Central memory CD8-positive, alpha-beta T cell (primary cell): ENCODE measurements at regions not wholly inside any gene's neighbourhood (a gene's known extent, or its start where the extent isn't known, plus 50 kb on each side); places are given as distances from the start of the nearest gene placed in this dataset.

Source experiments
- ATAC-seq: fragments of 150-1000 bp; cut with Tn5 transposase; replicated peaks from 2 replicates; pipeline ENCODE4 v1.10.0; 2022; ENCODE audit warnings: mild to moderate bottlenecking, moderate FRiP score, moderate number of reproducible peaks; ENCODE audit not compliant: poor library complexity, severe bottlenecking; ENCODE audit errors: extremely low read depth
- DNase-seq, 2 donors: peaks; one replicate each; pipeline ENCODE4 v3.0.0; 2021; ENCODE audit warnings: low spot score in 2 of 2
- H3K27ac Mint-ChIP-seq: one replicate; pipeline ENCODE4 v1.8.0; 2022; ENCODE audit warnings: low read depth, mild to moderate bottlenecking, moderate library complexity, mixed read lengths
- H3K27me3 Mint-ChIP-seq: one replicate; pipeline ENCODE4 v1.8.0; 2022; ENCODE audit warnings: mixed read lengths
- H3K36me3 Mint-ChIP-seq: one replicate; pipeline ENCODE4 v1.8.0; 2022; ENCODE audit warnings: mild to moderate bottlenecking, moderate library complexity, mixed read lengths; ENCODE audit not compliant: insufficient read depth
- H3K4me1 Mint-ChIP-seq: one replicate; pipeline ENCODE4 v1.8.0; 2022; ENCODE audit warnings: mixed read lengths
- H3K4me3 Mint-ChIP-seq: one replicate; pipeline ENCODE4 v1.8.0; 2022; ENCODE audit warnings: mild to moderate bottlenecking, moderate library complexity, mixed read lengths
- H3K9me3 Mint-ChIP-seq: one replicate; pipeline ENCODE4 v1.8.0; 2022; ENCODE audit warnings: mixed read lengths

GRCh38 chr2:183623227-183623626, 499.0 kb downstream of the NUP35 start:
- Mint-ChIP-seq H3K4me1 (no peaks in the 10 kb centered on the region), H3K4me3 (no peak overlapping the region), H3K9me3 (peaks cover 27% of the 10 kb centered on the region), H3K27me3 (no peaks in the 10 kb centered on the region), H3K36me3 (no peaks in the 10 kb centered on the region), H3K27ac (no peak overlapping the region)
- ATAC-seq (no peak), DNase-seq (no peak)

- ATAC-seq (no peak), DNase-seq (no peak)
- Mint-ChIP-seq H3K9me3 (no peaks in the 10 kb centered on the region), H3K27ac (no peak overlapping the region), H3K4me3 (no peak overlapping the region), H3K27me3 (no peaks in the 10 kb centered on the region), H3K36me3 (no peaks in the 10 kb centered on the region), H3K4me1 (no peaks in the 10 kb centered on the region)
Observed at GRCh38 chr2:183630964-183631363, 506.7 kb downstream of the NUP35 start.

GRCh38 chr2:183656121-183656520, 531.9 kb downstream of the NUP35 start:
- ATAC-seq (no peak), DNase-seq (no peak)
- H3K9me3 Mint-ChIP-seq: peaks cover 12% of the 10 kb centered on the region
- no peak overlapping the region for H3K27ac Mint-ChIP-seq
- no peaks in the 10 kb centered on the region for H3K27me3 Mint-ChIP-seq
- H3K4me1 Mint-ChIP-seq: no peaks in the 10 kb centered on the region
- H3K36me3 Mint-ChIP-seq: no peaks in the 10 kb centered on the region
- H3K4me3 Mint-ChIP-seq: no peak overlapping the region

GRCh38 chr2:183665425-183665824, 541.2 kb downstream of the NUP35 start:
- Mint-ChIP-seq H3K4me1 (no peaks in the 10 kb centered on the region), H3K9me3 (peaks cover 8% of the 10 kb centered on the region), H3K27me3 (no peaks in the 10 kb centered on the region), H3K4me3 (no peak overlapping the region), H3K36me3 (no peaks in the 10 kb centered on the region), H3K27ac (no peak overlapping the region)
- no peak for DNase-seq
- no peak for ATAC-seq

GRCh38 chr2:183666031-183666430, 541.8 kb downstream of the NUP35 start:
- ATAC-seq: no peak
- H3K27me3 Mint-ChIP-seq: no peaks in the 10 kb centered on the region
- H3K27ac Mint-ChIP-seq: no peak overlapping the region

GRCh38 chr2:183671233-183671632, 547.0 kb downstream of the NUP35 start:
- Mint-ChIP-seq H3K27me3 (no peaks in the 10 kb centered on the region), H3K36me3 (no peaks in the 10 kb centered on the region), H3K4me3 (no peak overlapping the region), H3K27ac (no peak overlapping the region), H3K9me3 (no peaks in the 10 kb centered on the region), H3K4me1 (no peaks in the 10 kb centered on the region)
- DNase-seq (no peak), ATAC-seq (no peak)

More at GRCh38 chr2:183666031-183666430, 541.8 kb downstream of the NUP35 start:
- Mint-ChIP-seq H3K9me3 (peaks cover 8% of the 10 kb centered on the region), H3K4me1 (no peaks in the 10 kb centered on the region), H3K4me3 (no peak overlapping the region), H3K36me3 (no peaks in the 10 kb centered on the region)
- no peak for DNase-seq

- no peaks in the 10 kb centered on the region for H3K36me3 Mint-ChIP-seq
- H3K27ac Mint-ChIP-seq: no peak overlapping the region
- no peaks in the 10 kb centered on the region for H3K4me1 Mint-ChIP-seq
- no peak overlapping the region for H3K4me3 Mint-ChIP-seq
- H3K27me3 Mint-ChIP-seq: no peaks in the 10 kb centered on the region
- peaks cover 14% of the 10 kb centered on the region for H3K9me3 Mint-ChIP-seq
- ATAC-seq (no peak), DNase-seq (no peak)
Observed at GRCh38 chr2:183678908-183679307, 554.7 kb downstream of the NUP35 start.

- DNase-seq (no peak), ATAC-seq (no peak)
- Mint-ChIP-seq H3K27ac (no peak overlapping the region), H3K27me3 (no peaks in the 10 kb centered on the region), H3K4me1 (no peaks in the 10 kb centered on the region), H3K4me3 (no peak overlapping the region), H3K9me3 (peaks cover 17% of the 10 kb centered on the region), H3K36me3 (peaks cover 1% of the 10 kb centered on the region)
Observed at GRCh38 chr2:183680573-183680972, 556.3 kb downstream of the NUP35 start.

- H3K4me1 Mint-ChIP-seq: no peaks in the 10 kb centered on the region
Observed at GRCh38 chr2:183684686-183685085, 560.4 kb downstream of the NUP35 start.

GRCh38 chr2:183696028-183696427, 571.8 kb downstream of the NUP35 start:
- ATAC-seq: no peak
- H3K4me3 Mint-ChIP-seq: no peak overlapping the region
- H3K4me1 Mint-ChIP-seq: no peaks in the 10 kb centered on the region
- no peak for DNase-seq
- peaks cover 17% of the 10 kb centered on the region for H3K9me3 Mint-ChIP-seq
- H3K27ac Mint-ChIP-seq: no peak overlapping the region
- no peaks in the 10 kb centered on the region for H3K27me3 Mint-ChIP-seq
- no peaks in the 10 kb centered on the region for H3K36me3 Mint-ChIP-seq

More at GRCh38 chr2:183684686-183685085, 560.4 kb downstream of the NUP35 start:
- peaks cover 1% of the 10 kb centered on the region for H3K36me3 Mint-ChIP-seq
- no peak for ATAC-seq
- H3K4me3 Mint-ChIP-seq: no peak overlapping the region
- peaks cover 25% of the 10 kb centered on the region for H3K9me3 Mint-ChIP-seq
- DNase-seq: no peak
- H3K27me3 Mint-ChIP-seq: no peaks in the 10 kb centered on the region
- no peak overlapping the region for H3K27ac Mint-ChIP-seq

- H3K36me3 Mint-ChIP-seq: no peaks in the 10 kb centered on the region
- no peak overlapping the region for H3K4me3 Mint-ChIP-seq
- no peak overlapping the region for H3K27ac Mint-ChIP-seq
- H3K9me3 Mint-ChIP-seq: peaks cover 32% of the 10 kb centered on the region
- no peaks in the 10 kb centered on the region for H3K27me3 Mint-ChIP-seq
- no peaks in the 10 kb centered on the region for H3K4me1 Mint-ChIP-seq
- ATAC-seq: no peak
- DNase-seq: no peak
Observed at GRCh38 chr2:183709829-183710228, 585.6 kb downstream of the NUP35 start.

- H3K4me3 Mint-ChIP-seq: no peak overlapping the region
- no peaks in the 10 kb centered on the region for H3K4me1 Mint-ChIP-seq
- no peaks in the 10 kb centered on the region for H3K27me3 Mint-ChIP-seq
- H3K9me3 Mint-ChIP-seq: peaks cover 4% of the 10 kb centered on the region
- no peaks in the 10 kb centered on the region for H3K36me3 Mint-ChIP-seq
- no peak for ATAC-seq
- DNase-seq: no peak
- no peak overlapping the region for H3K27ac Mint-ChIP-seq
Observed at GRCh38 chr2:183718246-183718645, 594.0 kb downstream of the NUP35 start.

GRCh38 chr2:183723278-183723677, 599.0 kb downstream of the NUP35 start:
- no peak overlapping the region for H3K4me3 Mint-ChIP-seq
- peaks cover 13% of the 10 kb centered on the region for H3K9me3 Mint-ChIP-seq
- no peaks in the 10 kb centered on the region for H3K36me3 Mint-ChIP-seq
- DNase-seq (no peak), ATAC-seq (no peak)
- H3K27ac Mint-ChIP-seq: no peak overlapping the region
- no peaks in the 10 kb centered on the region for H3K27me3 Mint-ChIP-seq
- H3K4me1 Mint-ChIP-seq: no peaks in the 10 kb centered on the region

GRCh38 chr2:183729380-183729779, 605.1 kb downstream of the NUP35 start:
- Mint-ChIP-seq H3K36me3 (no peaks in the 10 kb centered on the region), H3K9me3 (peaks cover 13% of the 10 kb centered on the region), H3K27me3 (no peaks in the 10 kb centered on the region), H3K4me1 (no peaks in the 10 kb centered on the region), H3K4me3 (no peak overlapping the region), H3K27ac (no peak overlapping the region)
- ATAC-seq (no peak), DNase-seq (no peak)
